SU-DHL-6 (cell line): ENCODE measurements at regions not wholly inside any gene's neighbourhood (a gene's known extent, or its start where the extent isn't known, plus 50 kb on each side); places are given as distances from the start of the nearest gene placed in this dataset.

Experiments
- CTCF ChIP-seq: fragments of 200-600 bp; sonication (generic); IDR thresholded peaks from one replicate; pipeline ENCODE4 v1.5.1; 2017; ENCODE audit warnings: antibody characterized with exemption, mild to moderate bottlenecking, low read length, moderate library complexity; ENCODE audit not compliant: insufficient read depth, poor library complexity, severe bottlenecking
- EZH2phosphoT487 ChIP-seq: fragments of 200-600 bp; sonication (generic), shearing (Covaris generic); conservative IDR thresholded peaks from 2 replicates; pipeline ENCODE4 v1.6.1; 2018; ENCODE audit warnings: mild to moderate bottlenecking, antibody characterized with exemption, low read length, moderate library complexity, mixed read lengths

- no peak for TF ChIP-seq CTCF
- TF ChIP-seq EZH2phosphoT487: no peak
Measured at GRCh38 chr20:40848526-40848925, 159.5 kb upstream of the MAFB start.
